BE2C (cell line): ENCODE measurements at regions not wholly inside any gene's neighbourhood (a gene's known extent, or its start where the extent isn't known, plus 50 kb on each side); places are given as distances from the start of the nearest gene placed in this dataset.

Experiments
- DNase-seq: peaks from one replicate; pipeline ENCODE4 v3.0.0-alpha.2; 2020
- H3K27me3 ChIP-seq: fragments of 250-450 bp; sonication (Bioruptor Pico); 2 replicates; pipeline ENCODE4 v1.5.1; 2020; ENCODE audit warnings: mild to moderate bottlenecking
- H3K36me3 ChIP-seq: fragments of 250-450 bp; sonication (Bioruptor Pico); 2 replicates; pipeline ENCODE4 v1.5.1; 2020; ENCODE audit warnings: mild to moderate bottlenecking
- H3K4me1 ChIP-seq: fragments of 250-450 bp; sonication (Bioruptor Pico); 2 replicates; pipeline ENCODE4 v1.5.1; 2020
- H3K4me3 ChIP-seq: 2 replicates; pipeline ENCODE4 v1.5.1; 2011; ENCODE audit warnings: low read depth, low read length
- H3K9me3 ChIP-seq: fragments of 250-450 bp; sonication (Bioruptor Pico); 2 replicates; pipeline ENCODE4 v1.5.1; 2020
- CTCF ChIP-seq: IDR thresholded peaks from 2 replicates; pipeline ENCODE4 v1.5.1; 2012; ENCODE audit warnings: mild to moderate bottlenecking, low read depth, low read length

- no peak for TF ChIP-seq CTCF
- no peak for DNase-seq
- Histone ChIP-seq H3K27me3 (no peaks in the 10 kb centered on the region; the same call in 1 of the 2 replicates), H3K36me3 (no peaks in the 10 kb centered on the region), H3K9me3 (no peaks in the 10 kb centered on the region), H3K4me1 (no peaks in the 10 kb centered on the region), H3K4me3 (no peak overlapping the region)
Measured at GRCh38 chr15:39269821-39270220, 311.1 kb upstream of the THBS1 start.

- no peaks in the 10 kb centered on the region for H3K9me3 ChIP-seq
- no peak overlapping the region for H3K4me3 ChIP-seq
- no peak for DNase-seq
- no peaks in the 10 kb centered on the region for H3K36me3 ChIP-seq
- no peaks in the 10 kb centered on the region; the same call in 1 of the 2 replicates for H3K27me3 ChIP-seq
- TF ChIP-seq CTCF: no peak
- no peaks in the 10 kb centered on the region for H3K4me1 ChIP-seq
Measured at GRCh38 chr15:39270221-39270855, 310.5 kb upstream of the THBS1 start.

- Histone ChIP-seq H3K4me1 (no peaks in the 10 kb centered on the region), H3K27me3 (no peaks in the 10 kb centered on the region; the same call in 1 of the 2 replicates), H3K36me3 (no peaks in the 10 kb centered on the region), H3K4me3 (no peak overlapping the region), H3K9me3 (no peaks in the 10 kb centered on the region)
- DNase-seq: no peak
- no peak for TF ChIP-seq CTCF
Measured at GRCh38 chr15:39270934-39271333, 309.9 kb upstream of the THBS1 start.

- Histone ChIP-seq H3K27me3 (no peaks in the 10 kb centered on the region; the same call in 1 of the 2 replicates), H3K36me3 (no peaks in the 10 kb centered on the region), H3K9me3 (no peaks in the 10 kb centered on the region), H3K4me1 (no peaks in the 10 kb centered on the region), H3K4me3 (no peak overlapping the region)
- no peak for TF ChIP-seq CTCF
- DNase-seq: no peak
Measured at GRCh38 chr15:39272901-39273300, 308.0 kb upstream of the THBS1 start.

- H3K4me3 ChIP-seq: no peak overlapping the region
- H3K9me3 ChIP-seq: no peaks in the 10 kb centered on the region
- no peaks in the 10 kb centered on the region for H3K36me3 ChIP-seq
- no peaks in the 10 kb centered on the region for H3K4me1 ChIP-seq
- no peaks in the 10 kb centered on the region; the same call in 1 of the 2 replicates for H3K27me3 ChIP-seq
- TF ChIP-seq CTCF: no peak
- no peak for DNase-seq
Measured at GRCh38 chr15:39273717-39274411, 307.0 kb upstream of the THBS1 start.

GRCh38 chr15:39275066-39275465 lies 305.8 kb upstream of the THBS1 start:
- H3K27me3 ChIP-seq: no peaks in the 10 kb centered on the region; the same call in 1 of the 2 replicates
- TF ChIP-seq CTCF: no peak
- no peaks in the 10 kb centered on the region for H3K36me3 ChIP-seq
- no peaks in the 10 kb centered on the region for H3K9me3 ChIP-seq
- no peak overlapping the region for H3K4me3 ChIP-seq
- H3K4me1 ChIP-seq: no peaks in the 10 kb centered on the region
- no peak for DNase-seq
